GM12873 (cell line): ENCODE measurements at regions not wholly inside any gene's neighbourhood (a gene's known extent, or its start where the extent isn't known, plus 50 kb on each side); places are given as distances from the start of the nearest gene placed in this dataset.

Experiments
- TF ChIP-seq, protein P1 (sequence below): IDR thresholded peaks from 2 replicates; pipeline ENCODE4 v1.5.1; 2012; ENCODE audit warnings: low read depth, mild to moderate bottlenecking, moderate library complexity, low read length, control low read depth; ENCODE audit not compliant: insufficient read depth; ENCODE audit errors: missing control alignments

DNA sequence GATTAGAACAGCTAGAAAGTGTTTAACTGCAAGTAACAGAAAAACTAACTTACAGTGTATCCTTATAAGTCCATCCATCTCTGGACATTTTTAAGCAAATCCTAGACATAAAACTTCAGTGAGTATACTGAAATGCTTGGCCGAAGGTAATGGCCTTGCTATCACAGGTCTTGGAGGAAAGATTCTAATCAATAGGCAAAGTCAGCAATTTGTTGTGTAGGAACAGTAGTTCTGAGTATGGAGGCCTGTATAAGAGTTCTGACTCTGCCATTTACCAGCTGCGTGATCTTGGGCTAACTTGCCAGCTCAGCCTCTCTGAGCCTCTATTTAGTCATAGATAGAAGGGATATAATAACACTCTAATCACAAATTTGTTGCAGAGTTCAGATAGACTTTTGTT, 328.1 kb downstream of the IL20RB start:
- TF ChIP-seq, protein P1, sequence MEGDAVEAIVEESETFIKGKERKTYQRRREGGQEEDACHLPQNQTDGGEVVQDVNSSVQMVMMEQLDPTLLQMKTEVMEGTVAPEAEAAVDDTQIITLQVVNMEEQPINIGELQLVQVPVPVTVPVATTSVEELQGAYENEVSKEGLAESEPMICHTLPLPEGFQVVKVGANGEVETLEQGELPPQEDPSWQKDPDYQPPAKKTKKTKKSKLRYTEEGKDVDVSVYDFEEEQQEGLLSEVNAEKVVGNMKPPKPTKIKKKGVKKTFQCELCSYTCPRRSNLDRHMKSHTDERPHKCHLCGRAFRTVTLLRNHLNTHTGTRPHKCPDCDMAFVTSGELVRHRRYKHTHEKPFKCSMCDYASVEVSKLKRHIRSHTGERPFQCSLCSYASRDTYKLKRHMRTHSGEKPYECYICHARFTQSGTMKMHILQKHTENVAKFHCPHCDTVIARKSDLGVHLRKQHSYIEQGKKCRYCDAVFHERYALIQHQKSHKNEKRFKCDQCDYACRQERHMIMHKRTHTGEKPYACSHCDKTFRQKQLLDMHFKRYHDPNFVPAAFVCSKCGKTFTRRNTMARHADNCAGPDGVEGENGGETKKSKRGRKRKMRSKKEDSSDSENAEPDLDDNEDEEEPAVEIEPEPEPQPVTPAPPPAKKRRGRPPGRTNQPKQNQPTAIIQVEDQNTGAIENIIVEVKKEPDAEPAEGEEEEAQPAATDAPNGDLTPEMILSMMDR: no peak

DNA sequence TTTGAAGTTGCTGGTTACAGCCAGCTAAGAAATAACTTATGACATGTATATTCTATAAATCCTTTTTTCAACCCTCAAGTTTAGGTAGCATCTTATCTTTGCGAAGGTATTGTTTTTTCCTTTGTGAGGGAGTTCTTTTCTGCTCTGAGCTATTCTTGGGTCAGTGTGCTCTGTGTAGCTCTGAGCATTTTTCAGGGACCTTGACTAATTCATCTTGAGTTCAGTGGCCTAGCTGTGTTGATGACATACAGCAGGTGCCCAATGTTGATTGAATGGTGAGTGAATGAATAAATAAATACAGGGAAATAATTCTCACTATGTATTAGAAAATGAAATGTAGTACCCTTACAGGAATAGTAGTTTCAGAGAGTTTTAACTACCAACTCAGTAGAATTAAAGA, 335.3 kb downstream of the IL20RB start:
- TF ChIP-seq, protein P1: no peak

DNA sequence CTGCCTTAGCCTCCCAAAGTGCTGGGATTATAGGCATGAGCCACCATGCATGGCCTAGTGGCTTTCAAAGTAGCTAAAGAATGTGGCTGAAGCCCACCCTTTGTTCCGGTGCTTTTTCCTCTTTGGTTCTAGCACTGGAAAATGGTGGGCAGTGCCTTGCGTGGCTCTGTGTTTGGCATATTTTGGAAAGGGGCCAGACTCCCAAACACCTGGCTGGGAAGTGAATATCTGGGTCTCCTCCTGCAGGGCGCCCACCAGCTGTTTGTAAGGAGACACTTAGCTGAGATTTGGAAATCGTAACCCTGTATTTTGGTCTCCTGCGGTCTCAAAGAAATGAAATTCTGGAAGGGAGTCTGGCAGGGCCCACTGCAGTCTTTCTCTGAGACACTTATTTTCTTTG, 336.4 kb downstream of the IL20RB start:
- TF ChIP-seq, protein P1: no peak

DNA sequence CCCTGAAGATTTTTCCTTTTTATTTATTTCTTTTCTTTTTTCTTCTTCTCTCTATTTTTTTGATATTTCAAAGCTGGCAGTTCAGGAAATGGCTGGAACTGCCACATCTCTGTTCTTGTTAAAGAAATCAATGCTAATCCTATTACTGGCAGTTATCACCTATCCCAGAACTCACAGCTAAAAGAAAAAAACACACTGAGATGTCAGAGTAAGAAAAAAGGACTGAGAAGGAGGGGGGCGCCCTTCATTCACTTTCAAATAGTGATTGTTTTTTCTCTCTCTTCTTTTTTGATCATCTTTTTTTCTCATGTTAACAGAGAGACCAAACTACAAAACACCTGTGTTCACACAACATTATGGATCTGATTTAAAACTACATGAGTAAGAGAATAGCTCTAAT, 337.1 kb downstream of the IL20RB start:
- TF ChIP-seq, protein P1: no peak

DNA sequence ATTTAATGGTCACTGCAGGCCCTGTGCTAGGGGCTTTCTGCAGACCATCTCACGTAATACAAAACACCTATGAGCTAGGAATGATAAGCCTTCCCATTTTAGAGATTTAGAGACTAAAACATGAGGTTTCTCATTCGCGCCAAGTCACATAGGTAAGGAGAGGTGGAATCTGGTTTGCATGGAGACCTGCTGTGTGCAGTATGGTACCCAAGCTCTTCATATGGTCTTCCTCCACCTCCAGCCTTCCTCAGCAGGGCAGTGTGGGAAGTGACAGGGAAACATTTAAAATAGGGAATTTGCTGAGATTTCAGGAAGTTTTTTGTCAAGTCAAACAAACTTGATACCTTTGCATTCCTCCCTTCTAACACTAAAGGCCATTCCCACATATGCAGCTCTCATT, 337.6 kb downstream of the IL20RB start:
- TF ChIP-seq, protein P1: no peak

DNA sequence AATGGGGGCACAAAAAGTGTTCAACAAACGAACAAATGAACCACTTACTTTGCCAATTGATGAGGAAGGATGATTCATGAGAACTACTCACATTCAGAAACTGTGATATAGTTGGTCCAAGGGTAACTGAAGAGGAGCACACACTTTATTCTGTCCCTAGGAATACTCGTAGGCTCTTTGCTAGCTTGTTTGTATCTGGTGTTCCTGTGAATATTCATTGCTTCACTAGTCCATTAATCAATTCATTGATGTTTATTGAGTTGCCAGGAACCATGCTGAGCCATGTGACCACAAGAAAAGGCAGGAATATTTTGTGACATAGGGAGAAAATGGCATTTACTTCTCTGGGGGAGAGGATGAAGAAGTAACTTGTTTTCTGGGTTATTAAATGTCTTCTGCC, 338.3 kb downstream of the IL20RB start:
- TF ChIP-seq, protein P1: no peak

DNA sequence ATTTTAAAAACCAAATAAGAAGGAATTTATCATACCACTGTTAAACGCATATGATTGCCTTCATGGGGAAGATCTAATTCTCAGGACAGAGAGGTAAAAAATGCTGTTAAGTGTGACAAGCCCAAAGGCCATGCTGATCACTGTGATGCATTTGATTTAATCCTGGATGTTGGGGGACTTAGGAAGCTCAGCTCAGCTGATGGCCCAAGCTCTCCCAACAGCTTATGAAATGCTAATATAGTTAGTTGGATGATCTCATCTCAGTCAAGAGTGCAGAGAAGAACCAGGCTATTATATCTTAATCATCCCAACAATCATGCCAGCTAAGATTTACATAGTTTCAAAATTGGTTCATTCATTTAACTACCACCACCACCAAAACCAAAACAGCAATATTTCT, 340.0 kb downstream of the IL20RB start:
- TF ChIP-seq, protein P1: no peak
